K562 (cell line): ENCODE measurements at regions not wholly inside any gene's neighbourhood (a gene's known extent, or its start where the extent isn't known, plus 50 kb on each side); places are given as distances from the start of the nearest gene placed in this dataset.

Experiments
- ATAC-seq: fragments of 200-7000 bp; cut with Tn5 transposase; 3 replicates; pipeline ENCODE4 v1.9.1; 2020; ENCODE audit warnings: moderate library complexity
- BruUV-seq: library from RNA; stranded (reverse); fragments of 400-500 nt; replicated peaks from 2 replicates; lab custom pipeline; 2021; lab: Mats Ljungman, UMichigan
- CTCF ChIA-PET: fragments of 300-600 bp; formaldehyde crosslinking; extraction: SDS; loops from one replicate; lab custom pipeline; 2021; ENCODE audit warnings: low intra/inter-chr PET ratio; lab: Yijun Ruan, JAX
- POLR2A ChIA-PET: fragments of 300-600, 350-650 bp; sonication (Branson Sonifier 250); formaldehyde crosslinking; extraction: SDS; loops from one replicate; lab custom pipeline; 2021; ENCODE audit warnings: antibody characterized with exemption, inconsistent platforms; lab: Yijun Ruan, JAX
- DNase-seq, 4 experiments: peaks; one replicate each; pipeline versions ENCODE4 v3.0.0 to v3.0.0-alpha.2; 2011 to 2018; ENCODE audit warnings: low spot score in 3 of 4, mixed read lengths in 3 of 4; ENCODE audit errors: extremely low read depth in 1 of 4
- FAIRE-seq: peaks from 2 replicates; lab custom pipeline; 2011; peaks lifted over from hg19 to GRCh38; lab: Jason Lieb, UNC
- H2AFZ ChIP-seq: 2 replicates; pipeline ENCODE4 v1.6.0; 2011; ENCODE audit warnings: low read depth, low read length, control low read depth, inconsistent platforms
- H3K27ac ChIP-seq: fragments of 200-600 bp; 3 replicates; pipeline ENCODE4 v1.8.0; 2011; ENCODE audit warnings: low read depth, mild to moderate bottlenecking, control low read depth, inconsistent platforms, low read length, moderate library complexity, mixed read lengths; ENCODE audit errors: extremely low read depth
- H3K27me3 ChIP-seq, 2 experiments: fragments of 300-600 bp in 1 of 2; 2 replicates in 1 of 2; 3 replicates in 1 of 2; pipeline versions ENCODE4 v1.6.0 to v1.8.0; 2011; ENCODE audit warnings: inconsistent platforms in 2 of 2, low read length in 2 of 2, mild to moderate bottlenecking in 1 of 2, mixed read lengths in 1 of 2, moderate library complexity in 1 of 2; ENCODE audit not compliant: control insufficient read depth in 2 of 2, insufficient read depth in 2 of 2
- H3K36me3 ChIP-seq: fragments of 300-600 bp; 3 replicates; pipeline ENCODE4 v1.8.0; 2011; ENCODE audit warnings: mild to moderate bottlenecking, low read length, inconsistent platforms; ENCODE audit not compliant: control insufficient read depth, insufficient read depth
- H3K4me1 ChIP-seq, 2 experiments: fragments of 200-600 bp in 1 of 2; replicated peaks in 1 of 2; 2 replicates in 1 of 2; 3 replicates in 1 of 2; pipeline versions ENCODE4 v1.5.1 to v1.8.0; 2011; ENCODE audit warnings: inconsistent platforms in 2 of 2, low read length in 2 of 2, mild to moderate bottlenecking in 1 of 2, mixed read lengths in 1 of 2, moderate library complexity in 1 of 2; ENCODE audit not compliant: control insufficient read depth in 2 of 2, insufficient read depth in 2 of 2
- H3K4me2 ChIP-seq: 2 replicates; pipeline ENCODE4 v1.6.1; 2011; ENCODE audit warnings: low read length, control low read depth, inconsistent platforms, mixed read lengths; ENCODE audit not compliant: insufficient read depth
- H3K4me3 ChIP-seq: fragments of 200-600 bp; sonication (generic), shearing (Covaris generic); 2 replicates; pipeline ENCODE4 v1.5.1; 2016; ENCODE audit warnings: control low read depth, inconsistent platforms
- H3K79me2 ChIP-seq: fragments of 200-600 bp; 3 replicates; pipeline ENCODE4 v1.8.0; 2011; ENCODE audit warnings: low read length, inconsistent platforms; ENCODE audit not compliant: control insufficient read depth, insufficient read depth
- H3K9ac ChIP-seq, 2 experiments: 2 replicates each; pipeline versions ENCODE4 v1.6.0 to v1.6.1; 2011; ENCODE audit warnings: low read depth in 2 of 2, low read length in 2 of 2, control low read depth in 1 of 2, inconsistent platforms in 1 of 2, mild to moderate bottlenecking in 1 of 2, mixed read lengths in 1 of 2; ENCODE audit not compliant: insufficient read depth in 1 of 2
- H3K9me1 ChIP-seq: one replicate; pipeline ENCODE4 v1.6.0; 2011; ENCODE audit warnings: inconsistent platforms, mild to moderate bottlenecking, low read length, moderate library complexity; ENCODE audit not compliant: control insufficient read depth, insufficient read depth
- H3K9me3 ChIP-seq: replicated peaks from 2 replicates; pipeline ENCODE4 v1.5.1; 2011; ENCODE audit warnings: low read depth, low read length, inconsistent platforms; ENCODE audit not compliant: control insufficient read depth, insufficient read depth
- H4K20me1 ChIP-seq: replicated peaks from 2 replicates; pipeline ENCODE4 v1.6.1; 2011; ENCODE audit warnings: low read length, inconsistent platforms, mixed read lengths; ENCODE audit not compliant: control insufficient read depth, insufficient read depth
- ARHGAP35 ChIP-seq: fragments of 450-650 bp; IDR thresholded peaks from 2 replicates; pipeline ENCODE4 v1.6.1; 2018; ENCODE audit not compliant: partially characterized antibody
- BDP1 ChIP-seq: IDR thresholded peaks from 3 replicates; pipeline ENCODE4 v1.6.1; 2011; ENCODE audit not compliant: insufficient read length, insufficient read depth
- BRF2 ChIP-seq: IDR thresholded peaks from 3 replicates; pipeline ENCODE4 v1.6.1; 2011; ENCODE audit warnings: borderline replicate concordance, mild to moderate bottlenecking; ENCODE audit not compliant: insufficient read length, insufficient read depth
- ESRRA ChIP-seq: fragments of 450-650 bp; IDR thresholded peaks from 2 replicates; pipeline ENCODE4 v1.6.1; 2014; ENCODE audit warnings: low read depth, mild to moderate bottlenecking, moderate library complexity, borderline replicate concordance
- FOS ChIP-seq: IDR thresholded peaks from 3 replicates; pipeline ENCODE4 v1.6.1; 2011; ENCODE audit not compliant: insufficient read length; ENCODE audit errors: extremely low read depth
- HCFC1 ChIP-seq: IDR thresholded peaks from 2 replicates; pipeline ENCODE4 v1.6.1; 2012; ENCODE audit warnings: low read depth, low read length, improper control_type of control experiment
- MAX ChIP-seq: sonication (generic); formaldehyde crosslinking; IDR thresholded peaks from 2 replicates; pipeline ENCODE4 v1.9.0; 2022; ENCODE audit warnings: mild to moderate bottlenecking, missing genetic modification reagents
- NFIC ChIP-seq: fragments of 450-650 bp; IDR thresholded peaks from 2 replicates; pipeline ENCODE4 v1.6.1; 2017; ENCODE audit warnings: mild to moderate bottlenecking, inconsistent platforms
- NR1H2 ChIP-seq: sonication (generic); formaldehyde crosslinking; IDR thresholded peaks from 2 replicates; pipeline ENCODE4 v1.4.0; 2020; ENCODE audit warnings: mild to moderate bottlenecking, missing genetic modification reagents
- PREB ChIP-seq: sonication (generic); formaldehyde crosslinking; IDR thresholded peaks from 2 replicates; pipeline ENCODE4 v1.8.1; 2023; ENCODE audit warnings: mild to moderate bottlenecking, missing genetic modification reagents
- PTBP1 ChIP-seq: fragments of 200-400 bp; formaldehyde crosslinking; IDR thresholded peaks from 2 replicates; pipeline ENCODE4 v1.6.1; 2017; ENCODE audit warnings: low read depth, low read length
- PURB ChIP-seq: sonication (generic); formaldehyde crosslinking; IDR thresholded peaks from 2 replicates; pipeline ENCODE4 v1.9.0; 2021; ENCODE audit warnings: low read depth, mild to moderate bottlenecking, missing genetic modification reagents
- ZFP36 ChIP-seq: fragments of 150-350 bp; IDR thresholded peaks from 2 replicates; pipeline ENCODE4 v1.6.1; 2018; ENCODE audit warnings: low read length, low read depth; ENCODE audit not compliant: partially characterized antibody
- ZNF146 ChIP-seq: IDR thresholded peaks from one replicate; pipeline ENCODE4 v1.6.1; 2018; ENCODE audit warnings: missing compliant biosample characterization; ENCODE audit not compliant: unreplicated experiment
- ZNF324 ChIP-seq: fragments of 250-450 bp; sonication (Bioruptor Pico); IDR thresholded peaks from 2 replicates; pipeline ENCODE4 v1.4.0; 2020; ENCODE audit warnings: mild to moderate bottlenecking
- ZNF551 ChIP-seq: fragments of 250-450 bp; sonication (Bioruptor Pico); IDR thresholded peaks from 2 replicates; pipeline ENCODE4 v1.5.0; 2021; ENCODE audit warnings: mild to moderate bottlenecking, moderate library complexity
- WGBS: fragments of 100-300 bp; shearing (Covaris generic); methylation state at CpG from one replicate; pipeline ENCODE4 v1.1.6; 2016; ENCODE audit warnings: low coverage, mixed read lengths; ENCODE audit not compliant: insufficient coverage; ENCODE audit errors: missing lambda C conversion rate; 5-methylcytosine and 5-hydroxymethylcytosine counted together
- in situ Hi-C: fragments of 300-500 bp; cut with MboI; formaldehyde crosslinking; loops from 4 replicates; pipeline ENCODE4 v1.15.0; 2018; ENCODE audit warnings: inconsistent platforms, mixed read lengths
- intact Hi-C: fragments of 100-400 bp; cut with micrococcal nuclease; formaldehyde crosslinking; loops from 2 replicates; pipeline ENCODE4 v1.14.2; 2022

DNA sequence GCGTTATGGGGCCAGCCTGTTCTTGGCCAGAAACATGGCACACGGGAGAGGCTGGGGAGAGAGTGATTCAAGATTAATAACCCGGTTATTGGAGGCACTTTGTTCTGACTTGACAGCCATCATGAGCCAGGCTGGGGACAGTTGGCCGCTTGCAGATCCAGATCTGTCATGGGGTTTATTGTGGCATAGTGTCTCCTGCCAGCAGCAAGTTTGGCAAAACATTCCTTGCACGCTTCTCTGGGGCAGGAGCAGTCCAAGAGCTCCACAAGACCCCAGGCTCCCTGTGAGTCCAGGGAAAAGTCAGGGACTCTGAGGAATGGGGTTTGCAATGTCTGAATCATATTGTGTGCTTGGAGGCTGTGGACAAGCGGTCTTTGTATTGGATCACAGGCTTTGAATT is 270.4 kb downstream of the MIAT start (continued):
- TF ChIP-seq ZFP36 (no peak), PREB (CRISPR knock-in tag) (no peak), PTBP1 (no peak), BDP1 (no peak)
- TF ChIP-seq, all 486 proteins: peak for 0

DNA sequence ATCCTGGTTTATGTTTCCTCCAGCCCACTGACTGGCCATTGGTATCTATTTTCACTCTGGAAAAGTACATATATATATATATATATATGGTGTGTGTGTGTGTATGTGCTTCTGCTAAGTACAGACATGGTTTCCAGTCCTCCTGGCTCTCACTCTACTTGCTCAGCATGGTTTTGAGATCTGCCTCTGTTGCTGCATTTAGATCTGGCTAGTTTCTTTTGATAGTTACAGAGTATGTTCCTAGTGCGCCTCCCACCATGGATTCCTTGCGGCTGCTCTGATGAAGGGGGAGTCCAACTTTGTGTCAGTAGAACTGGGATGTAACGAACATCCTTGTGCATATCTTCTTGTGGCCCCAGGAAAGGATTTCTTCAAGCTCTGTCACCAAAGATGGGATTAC is 274.1 kb downstream of the MIAT start:
- ATAC-seq (no peak), DNase-seq (no peak), FAIRE-seq (no peak)
- Histone ChIP-seq H3K27me3 (no peaks in the 10 kb centered on the region), H4K20me1 (no peaks in the 10 kb centered on the region), H3K27ac (no peak overlapping the region), H3K9ac (no peak overlapping the region), H2AFZ (no peak overlapping the region), H3K4me2 (no peak overlapping the region), H3K36me3 (no peaks in the 10 kb centered on the region), H3K79me2 (no peaks in the 10 kb centered on the region), H3K9me1 (no peaks in the 10 kb centered on the region), H3K4me1 (no peaks in the 10 kb centered on the region), H3K4me3 (no peak overlapping the region), H3K9me3 (no peaks in the 10 kb centered on the region)
- CTCF ChIA-PET = no interaction called here
- in situ Hi-C loops (no loop called here), intact Hi-C loops (no loop called here)
- POLR2A ChIA-PET = no interaction called here
- 0% methylated on average over 3 of the region's 3 CpGs for WGBS
- TF ChIP-seq ZNF146 (CRISPR knock-in tag) (no peak), ARHGAP35 (no peak), NR1H2 (no peak), MAX (no peak), ESRRA (no peak), NFIC (no peak), ZNF551 (CRISPR knock-in tag) (no peak), HCFC1 (no peak), BRF2 (no peak), FOS (no peak), PURB (CRISPR knock-in tag) (no peak), ZNF324 (CRISPR knock-in tag) (no peak)
- BruUV-seq = no TSS peak
